Pancreas (tissue), 10 donors: ENCODE measurements at regions not wholly inside any gene's neighbourhood (a gene's known extent, or its start where the extent isn't known, plus 50 kb on each side); places are given as distances from the start of the nearest gene placed in this dataset.

Source experiments
- ATAC-seq, 4 donors: fragments of 200-7000 bp; cut with Tn5 transposase; one replicate each; pipeline versions ENCODE4 v1.8.0 to v1.9.1; 2020; ENCODE audit warnings: mild to moderate bottlenecking in 4 of 4, moderate library complexity in 4 of 4
- DNase-seq, 6 donors: peaks; one replicate each; pipeline ENCODE4 v3.0.0-alpha.2; 2020
- FAIRE-seq: peaks from 2 replicates; lab custom pipeline; 2012; peaks lifted over from hg19 to GRCh38; lab: Jason Lieb, UNC
- H3K27ac ChIP-seq, 4 donors: fragments of 200-600 bp; sonication (generic); 1 replicate in 3 of 4; 2 replicates in 1 of 4; pipeline versions ENCODE4 v1.5.0 to v1.8.0; 2020
- H3K27me3 ChIP-seq, 4 donors: fragments of 200-600 bp; one replicate each; pipeline ENCODE4 v1.8.0; 2021
- H3K36me3 ChIP-seq, 3 donors: fragments of 200-600 bp; sonication (generic) in 1 of 3; one replicate each; pipeline versions ENCODE4 v1.5.0 to v1.8.0; 2020 to 2021
- H3K4me1 ChIP-seq, 3 donors: fragments of 200-600 bp; one replicate each; pipeline ENCODE4 v1.8.0; 2021
- H3K4me3 ChIP-seq, 4 donors: fragments of 200-600 bp; sonication (generic) in 2 of 4; one replicate each; pipeline versions ENCODE4 v1.5.0 to v1.8.0; 2020 to 2021
- H3K9me3 ChIP-seq, 4 donors: fragments of 200-600 bp; one replicate each; pipeline ENCODE4 v1.8.0; 2021
- CTCF ChIP-seq, 4 donors: fragments of 200-600 bp; sonication (generic) in 3 of 4; IDR thresholded peaks; one replicate each; pipeline versions ENCODE4 v1.5.0 to v1.8.0; 2021; ENCODE audit warnings: antibody characterized with exemption in 4 of 4
- WGBS, 2 donors: extraction: QIAGEN DNeasy Blood & Tissue Kit; methylation state at CpG; one replicate each; pipeline ENCODE4 v1.1.7; 2013; 5-methylcytosine and 5-hydroxymethylcytosine counted together
- intact Hi-C, 3 donors: fragments of 100-400 bp; cut with DNase I; formaldehyde crosslinking; loops; one replicate each; pipeline versions ENCODE4 v1.11.1 to v1.14.2; 2022
- donor health status: healthy with polysubstance abuse.
- donor health status: DM: no; HTN: no; CAD: no; lungs with moderate emphysema.
- donor health status: DM: no; HTN: no; CAD: no.
- donor health status: control.
- donor health status: control.
- donor health status: Bipolar disorder and iron deficiency.
- donor health status: DM: yes; HTN: yes; CAD: no.
- donor health status: DM: no; HTN: no; CAD: no.
- donor health status: DM: no; HTN: no; CAD: no.
- donor health status: DM: yes; HTN: yes; CAD: no.

- Histone ChIP-seq H3K27me3 (no peaks in the 10 kb centered on the region), H3K4me3 (no peak overlapping the region), H3K36me3 (no peaks in the 10 kb centered on the region), H3K4me1 (peaks cover 0 to 4% (median 0%) of the 10 kb centered on the region in 3 donors), H3K27ac (no peak overlapping the region), H3K9me3 (no peaks in the 10 kb centered on the region)
- WGBS, 2 donors, result 15 to 19% methylated on average over 8 of the region's 8 CpGs
- intact Hi-C loops, result loop anchor here in 2 of 3 donors (5.0 kb wide), 2 partner anchors 189 to 194 kb away; no protein-coding TSS in a partner anchor
- TF ChIP-seq CTCF (IDR thresholded peaks at IDR 0.05), result peak; percentile 58 to 80 (median 68)
- FAIRE-seq, result peak; percentile 81
- peak in 2 of 6 donors; percentile 7 to 13 for DNase-seq
- ATAC-seq, result peak; percentile 73 to 93 (median 90)
Measured at GRCh38 chr1:66446261-66447001, 87.5 kb upstream of the SGIP1 start.

GRCh38 chr1:66450043-66450514 lies 83.9 kb upstream of the SGIP1 start:
- FAIRE-seq (peak; percentile 17), ATAC-seq (no peak), DNase-seq (no peak)
- no peaks in the 10 kb centered on the region for H3K9me3 ChIP-seq
- intact Hi-C loops, result loop anchor here (10.0 kb wide), 3 partner anchors 205 to 495 kb away; no protein-coding TSS in a partner anchor
- no peak for TF ChIP-seq CTCF (IDR thresholded peaks at IDR 0.05)
- no peaks in the 10 kb centered on the region for H3K27me3 ChIP-seq
- WGBS, 2 donors, result 60 to 74% methylated on average over 3 of the region's 3 CpGs
- H3K27ac ChIP-seq, result no peak overlapping the region
- H3K4me3 ChIP-seq, result no peak overlapping the region
- H3K36me3 ChIP-seq, result no peaks in the 10 kb centered on the region
- no peaks in the 10 kb centered on the region for H3K4me1 ChIP-seq

GRCh38 chr1:66450847-66451246 lies 83.1 kb upstream of the SGIP1 start:
- TF ChIP-seq CTCF (IDR thresholded peaks at IDR 0.05), result no peak
- FAIRE-seq (no peak), DNase-seq (no peak), ATAC-seq (no peak)
- WGBS, 2 donors, result 70 to 72% methylated on average over 1 of the region's 1 CpG
- no peaks in the 10 kb centered on the region for H3K9me3 ChIP-seq
- H3K4me1 ChIP-seq, result no peaks in the 10 kb centered on the region
- intact Hi-C loops, result loop anchor here (10.0 kb wide), 3 partner anchors 206 to 496 kb away; no protein-coding TSS in a partner anchor
- H3K27me3 ChIP-seq, result no peaks in the 10 kb centered on the region
- H3K36me3 ChIP-seq, result no peaks in the 10 kb centered on the region
- no peak overlapping the region for H3K4me3 ChIP-seq
- no peak overlapping the region for H3K27ac ChIP-seq

- Histone ChIP-seq H3K4me3 (no peak overlapping the region), H3K4me1 (no peaks in the 10 kb centered on the region), H3K27me3 (no peaks in the 10 kb centered on the region), H3K36me3 (no peaks in the 10 kb centered on the region), H3K9me3 (no peaks in the 10 kb centered on the region), H3K27ac (no peak overlapping the region)
- ATAC-seq (no peak), DNase-seq (no peak), FAIRE-seq (no peak)
- WGBS, 2 donors, result 19 to 24% methylated on average over 1 of the region's 1 CpG
- intact Hi-C loops, result loop anchor here (10.0 kb wide), 3 partner anchors 207 to 497 kb away; no protein-coding TSS in a partner anchor
- no peak for TF ChIP-seq CTCF (IDR thresholded peaks at IDR 0.05)
Measured at GRCh38 chr1:66452162-66452561, 81.8 kb upstream of the SGIP1 start.

- 78 to 89% methylated on average over 3 of the region's 3 CpGs for WGBS, 2 donors
- FAIRE-seq, result no peak
- no peak for DNase-seq
- Histone ChIP-seq H3K27ac (no peak overlapping the region), H3K4me3 (no peak overlapping the region), H3K9me3 (no peaks in the 10 kb centered on the region), H3K27me3 (no peaks in the 10 kb centered on the region), H3K36me3 (no peaks in the 10 kb centered on the region), H3K4me1 (no peaks in the 10 kb centered on the region)
- no peak for TF ChIP-seq CTCF (IDR thresholded peaks at IDR 0.05)
- intact Hi-C loops, result loop anchor here (10.0 kb wide), 3 partner anchors 208 to 498 kb away; no protein-coding TSS in a partner anchor
- ATAC-seq, result no peak
Measured at GRCh38 chr1:66452982-66453381, 81.0 kb upstream of the SGIP1 start.
